H9 (cell line): ENCODE measurements at regions not wholly inside any gene's neighbourhood (a gene's known extent, or its start where the extent isn't known, plus 50 kb on each side); places are given as distances from the start of the nearest gene placed in this dataset.

Experiments
- DNase-seq: peaks from one replicate; pipeline ENCODE4 v3.0.0-alpha.2; 2017
- H2AFZ ChIP-seq: one replicate; pipeline ENCODE4 v1.6.1; 2013; ENCODE audit warnings: mild to moderate bottlenecking, low read length, control low read depth, moderate library complexity
- H2AK5ac ChIP-seq: 2 replicates; pipeline ENCODE4 v1.6.1; 2013; ENCODE audit warnings: low read length, control low read depth, mixed read lengths; ENCODE audit not compliant: insufficient read length
- H2BK120ac ChIP-seq: one replicate; pipeline ENCODE4 v1.6.1; 2013; ENCODE audit warnings: low read depth, mild to moderate bottlenecking, low read length, control low read depth, inconsistent platforms; ENCODE audit not compliant: poor library complexity, severe bottlenecking
- H2BK12ac ChIP-seq: 2 replicates; pipeline ENCODE4 v1.6.1; 2013; ENCODE audit warnings: low read length, control low read depth, mixed read lengths, low read depth; ENCODE audit not compliant: insufficient read length
- H2BK15ac ChIP-seq: 2 replicates; pipeline ENCODE4 v1.6.1; 2013; ENCODE audit warnings: low read depth, low read length, control low read depth
- H2BK20ac ChIP-seq: one replicate; pipeline ENCODE4 v1.6.1; 2013; ENCODE audit warnings: low read depth, mild to moderate bottlenecking, low read length, control low read depth, inconsistent platforms; ENCODE audit not compliant: poor library complexity, severe bottlenecking
- H2BK5ac ChIP-seq: 2 replicates; pipeline ENCODE4 v1.6.1; 2013; ENCODE audit warnings: low read length, control low read depth, mixed read lengths; ENCODE audit not compliant: insufficient read length
- H3K14ac ChIP-seq: 2 replicates; pipeline ENCODE4 v1.6.1; 2013; ENCODE audit warnings: low read length, control low read depth; ENCODE audit not compliant: insufficient read depth
- H3K18ac ChIP-seq: 2 replicates; pipeline ENCODE4 v1.6.1; 2013; ENCODE audit warnings: low read depth, mild to moderate bottlenecking, mixed read lengths, low read length, control low read depth; ENCODE audit not compliant: insufficient read length
- H3K23ac ChIP-seq: 2 replicates; pipeline ENCODE4 v1.6.1; 2013; ENCODE audit warnings: low read length, control low read depth, mixed read lengths, low read depth; ENCODE audit not compliant: insufficient read length
- H3K23me2 ChIP-seq: 2 replicates; pipeline ENCODE4 v1.6.1; 2013; ENCODE audit warnings: low read depth, mild to moderate bottlenecking, mixed read lengths, low read length, control low read depth; ENCODE audit not compliant: insufficient read length, poor library complexity, severe bottlenecking
- H3K27ac ChIP-seq: 2 replicates; pipeline ENCODE4 v1.5.1; 2013; ENCODE audit warnings: low read length, control low read depth, mixed read lengths, low read depth; ENCODE audit not compliant: insufficient read length
- H3K27me3 ChIP-seq: 2 replicates; pipeline ENCODE4 v1.6.1; 2013; ENCODE audit warnings: low read length, control low read depth, inconsistent platforms; ENCODE audit not compliant: insufficient read depth
- H3K4ac ChIP-seq: 2 replicates; pipeline ENCODE4 v1.6.1; 2013; ENCODE audit warnings: low read depth, mild to moderate bottlenecking, control low read depth, inconsistent platforms, low read length, moderate library complexity
- H3K4me1 ChIP-seq: 2 replicates; pipeline ENCODE4 v1.6.1; 2013; ENCODE audit warnings: low read length, control low read depth, inconsistent platforms; ENCODE audit not compliant: insufficient read depth
- H3K4me2 ChIP-seq: 2 replicates; pipeline ENCODE4 v1.6.1; 2013; ENCODE audit warnings: low read length, control low read depth, mixed read lengths; ENCODE audit not compliant: insufficient read length, insufficient read depth
- H3K56ac ChIP-seq: 2 replicates; pipeline ENCODE4 v1.6.1; 2013; ENCODE audit warnings: low read depth, mild to moderate bottlenecking, mixed read lengths, low read length, control low read depth; ENCODE audit not compliant: insufficient read length
- H3K79me1 ChIP-seq: 2 replicates; pipeline ENCODE4 v1.6.1; 2013; ENCODE audit warnings: low read depth, mild to moderate bottlenecking, moderate library complexity, low read length, control low read depth, inconsistent platforms; ENCODE audit not compliant: insufficient read depth, poor library complexity, severe bottlenecking
- H3K79me2 ChIP-seq: 2 replicates; pipeline ENCODE4 v1.6.1; 2013; ENCODE audit warnings: low read length, control low read depth, inconsistent platforms; ENCODE audit not compliant: insufficient read depth
- H3K9ac ChIP-seq: 2 replicates; pipeline ENCODE4 v1.6.1; 2013; ENCODE audit warnings: low read length, control low read depth, mixed read lengths; ENCODE audit not compliant: insufficient read length; ENCODE audit errors: extremely low read depth
- H3K9me3 ChIP-seq: one replicate; pipeline ENCODE4 v1.6.1; 2013; ENCODE audit warnings: low read depth, low read length, inconsistent platforms; ENCODE audit not compliant: control insufficient read depth
- H3T11ph ChIP-seq: one replicate; pipeline ENCODE4 v1.6.1; 2013; ENCODE audit warnings: mild to moderate bottlenecking, low read length, control low read depth, inconsistent platforms
- H4K20me1 ChIP-seq: one replicate; pipeline ENCODE4 v1.6.1; 2013; ENCODE audit not compliant: control insufficient read depth, insufficient read length, insufficient read depth
- H4K5ac ChIP-seq: 2 replicates; pipeline ENCODE4 v1.6.1; 2013; ENCODE audit warnings: low read depth, mild to moderate bottlenecking, mixed read lengths, low read length, control low read depth; ENCODE audit not compliant: insufficient read length
- H4K8ac ChIP-seq: replicated peaks from 2 replicates; pipeline ENCODE4 v1.6.1; 2013; ENCODE audit warnings: low read length, control low read depth, mixed read lengths, low read depth; ENCODE audit not compliant: insufficient read length
- H4K91ac ChIP-seq: 2 replicates; pipeline ENCODE4 v1.6.1; 2013; ENCODE audit warnings: low read depth, mild to moderate bottlenecking, moderate library complexity, mixed read lengths, low read length, control low read depth; ENCODE audit not compliant: insufficient read length
- H3K27ac Mint-ChIP-seq, 3 experiments: 2 replicates in 2 of 3; 3 replicates in 1 of 3; pipeline ENCODE4 v1.8.0; 2020 to 2021; ENCODE audit warnings: mixed read lengths in 3 of 3, mild to moderate bottlenecking in 1 of 3, moderate library complexity in 1 of 3
- H3K27me3 Mint-ChIP-seq: 2 replicates; pipeline ENCODE4 v1.8.0; 2021; ENCODE audit warnings: low read depth, mild to moderate bottlenecking, moderate library complexity, mixed read lengths
- H3K36me3 Mint-ChIP-seq, 3 experiments: 2 replicates in 2 of 3; 3 replicates in 1 of 3; pipeline ENCODE4 v1.8.0; 2020 to 2021; ENCODE audit warnings: low read depth in 3 of 3, mixed read lengths in 3 of 3; ENCODE audit not compliant: insufficient read depth in 1 of 3
- H3K4me1 Mint-ChIP-seq, 2 experiments: 2 replicates each; pipeline ENCODE4 v1.8.0; 2020; ENCODE audit warnings: mixed read lengths in 2 of 2
- H3K4me3 Mint-ChIP-seq, 2 experiments: 2 replicates in 1 of 2; 3 replicates in 1 of 2; pipeline ENCODE4 v1.8.0; 2020 to 2021; ENCODE audit warnings: mild to moderate bottlenecking in 2 of 2, mixed read lengths in 2 of 2, moderate library complexity in 1 of 2
- H3K9me3 Mint-ChIP-seq, 2 experiments: 2 replicates in 1 of 2; 3 replicates in 1 of 2; pipeline ENCODE4 v1.8.0; 2020; ENCODE audit warnings: mild to moderate bottlenecking in 2 of 2, mixed read lengths in 2 of 2, moderate library complexity in 1 of 2
- CTCF ChIP-seq: fragments of 200-600 bp; sonication (generic); conservative IDR thresholded peaks from 3 replicates; pipeline ENCODE4 v1.8.0; 2021; ENCODE audit warnings: antibody characterized with exemption, mild to moderate bottlenecking
- WGBS: extraction: QIAGEN DNeasy Blood & Tissue Kit; methylation state at CpG from one replicate; pipeline ENCODE4 v1.1.7; 2013; ENCODE audit warnings: missing lambda C conversion rate, low lambda C conversion rate, mixed read lengths; ENCODE audit not compliant: insufficient read length; ENCODE audit errors: extremely low coverage; 5-methylcytosine and 5-hydroxymethylcytosine counted together

- Histone ChIP-seq H3K56ac (no peak overlapping the region), H4K91ac (no peak overlapping the region), H3K9me3 (no peaks in the 10 kb centered on the region), H4K5ac (no peak overlapping the region), H2BK5ac (no peak overlapping the region), H2BK120ac (no peak overlapping the region), H3K23ac (no peak overlapping the region), H3K79me1 (no peaks in the 10 kb centered on the region), H2AK5ac (no peak overlapping the region), H3K79me2 (no peaks in the 10 kb centered on the region), H4K20me1 (no peaks in the 10 kb centered on the region), H3K9ac (no peak overlapping the region), H3K4ac (no peak overlapping the region), H2BK20ac (no peak overlapping the region), H4K8ac (no peak overlapping the region), H2AFZ (no peak overlapping the region), H3K27ac (no peak overlapping the region), H2BK12ac (no peak overlapping the region), H3K14ac (no peak overlapping the region; the same call in 1 of the 2 replicates), H3T11ph (no peak overlapping the region), H3K4me1 (no peaks in the 10 kb centered on the region), H3K23me2 (no peaks in the 10 kb centered on the region), H3K27me3 (no peaks in the 10 kb centered on the region; the same call in 1 of the 2 replicates), H3K18ac (no peak overlapping the region), H2BK15ac (no peak overlapping the region), H3K4me2 (no peak overlapping the region)
- Mint-ChIP-seq H3K4me1 (peaks cover 3 to 6% of the 10 kb centered on the region in 2 experiments), H3K27ac (no peak overlapping the region), H3K36me3 (peaks cover 0 to 19% (median 10%) of the 10 kb centered on the region in 3 experiments; a peak in 4 of 7 replicates), H3K4me3 (no peak overlapping the region), H3K9me3 (peaks cover 8 to 12% of the 10 kb centered on the region in 2 experiments), H3K27me3 (peaks cover 4% of the 10 kb centered on the region)
- DNase-seq = no peak
- no peak for TF ChIP-seq CTCF
- WGBS = no CpG with 5 or more reads among the region's 9 CpGs
These were observed 355.9 kb downstream of the PREX1 start for GRCh38 chr20:48471759-48472408.
